ENCODE measurements at regions not wholly inside any gene's neighbourhood (a gene's known extent, or its start where the extent isn't known, plus 50 kb on each side); places are given as distances from the start of the nearest gene placed in this dataset.

DNA sequence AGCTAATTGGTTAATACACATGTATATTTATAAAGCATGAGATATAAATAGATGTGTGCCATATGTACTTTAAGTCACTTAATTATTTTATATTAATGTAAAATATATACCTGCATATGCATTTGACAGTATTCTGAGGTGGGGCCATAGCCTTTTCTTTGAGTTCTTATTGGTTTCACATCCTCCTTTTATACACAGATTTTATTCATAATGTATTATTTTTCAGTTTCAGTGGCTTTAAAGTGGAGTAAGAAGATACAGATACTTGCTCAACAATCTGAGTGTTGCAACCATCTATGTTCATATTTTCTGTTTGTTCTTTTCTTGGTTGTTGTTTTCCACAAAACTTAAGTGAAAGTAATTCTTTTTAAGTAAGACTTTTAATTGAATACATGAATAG lies 436.5 kb downstream of the RND3 start:
- no peak for TF ChIP-seq ARNTL (CRISPR knock-in tag; IDR thresholded peaks at IDR 0.05; ENCODE audit: borderline replicate concordance, low read depth)
- TF ChIP-seq TCF4 (CRISPR knock-in tag; IDR thresholded peaks at IDR 0.05; ENCODE audit: borderline replicate concordance) = no peak
- TF ChIP-seq, protein P1, sequence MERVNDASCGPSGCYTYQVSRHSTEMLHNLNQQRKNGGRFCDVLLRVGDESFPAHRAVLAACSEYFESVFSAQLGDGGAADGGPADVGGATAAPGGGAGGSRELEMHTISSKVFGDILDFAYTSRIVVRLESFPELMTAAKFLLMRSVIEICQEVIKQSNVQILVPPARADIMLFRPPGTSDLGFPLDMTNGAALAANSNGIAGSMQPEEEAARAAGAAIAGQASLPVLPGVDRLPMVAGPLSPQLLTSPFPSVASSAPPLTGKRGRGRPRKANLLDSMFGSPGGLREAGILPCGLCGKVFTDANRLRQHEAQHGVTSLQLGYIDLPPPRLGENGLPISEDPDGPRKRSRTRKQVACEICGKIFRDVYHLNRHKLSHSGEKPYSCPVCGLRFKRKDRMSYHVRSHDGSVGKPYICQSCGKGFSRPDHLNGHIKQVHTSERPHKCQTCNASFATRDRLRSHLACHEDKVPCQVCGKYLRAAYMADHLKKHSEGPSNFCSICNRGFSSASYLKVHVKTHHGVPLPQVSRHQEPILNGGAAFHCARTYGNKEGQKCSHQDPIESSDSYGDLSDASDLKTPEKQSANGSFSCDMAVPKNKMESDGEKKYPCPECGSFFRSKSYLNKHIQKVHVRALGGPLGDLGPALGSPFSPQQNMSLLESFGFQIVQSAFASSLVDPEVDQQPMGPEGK (CRISPR knock-in tag; IDR thresholded peaks at IDR 0.05; ENCODE audit: borderline replicate concordance) = no peak
- TF ChIP-seq CSRNP3 (CRISPR knock-in tag; IDR thresholded peaks at IDR 0.05) = no peak

Measured in SK-N-SH treated with all-trans-retinoic acid at 6 μM for 48 hours (cell line).